Left ventricle myocardium superior (tissue), 1 donor: ENCODE measurements at regions not wholly inside any gene's neighbourhood (a gene's known extent, or its start where the extent isn't known, plus 50 kb on each side); places are given as distances from the start of the nearest gene placed in this dataset.
"Not testable (repeated sequence)": the region's sequence is repeated elsewhere in the genome, so short reads cannot be mapped to it uniquely, and the experiment has no call there.

Source experiments
- ATAC-seq: fragments of 200-7000 bp; cut with Tn5 transposase; one replicate; pipeline ENCODE4 v1.9.1; 2020; ENCODE audit warnings: mild to moderate bottlenecking, moderate library complexity
- DNase-seq: peaks from one replicate; pipeline ENCODE4 v3.0.0-alpha.2; 2020
- intact Hi-C: fragments of 100-400 bp; cut with micrococcal nuclease; formaldehyde crosslinking; loops from one replicate; pipeline ENCODE4 v1.11.0; 2022
- donor health status: DM: no; HTN: yes; CAD: no; lungs with severe emphysema.

DNA sequence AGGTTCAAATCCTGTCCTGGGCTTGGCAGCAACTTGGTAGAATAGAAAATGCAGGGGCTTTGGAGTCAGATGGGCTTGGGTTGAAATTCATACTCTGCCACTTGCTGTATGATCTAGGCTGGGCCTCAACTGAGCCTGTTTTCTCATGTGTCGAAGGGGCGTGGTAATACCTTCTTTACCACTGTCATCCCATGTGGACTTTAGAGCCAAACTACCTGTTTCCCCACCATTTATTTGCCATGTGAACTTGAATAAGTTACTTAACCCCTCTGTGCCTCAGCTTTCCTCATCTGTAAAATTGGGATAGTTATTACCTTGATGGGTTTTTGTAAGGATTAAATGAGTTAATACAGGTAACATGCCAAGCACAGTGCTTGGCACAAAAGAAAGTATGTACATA, 106.0 kb downstream of the COPRS start:
- ATAC-seq: no peak

DNA sequence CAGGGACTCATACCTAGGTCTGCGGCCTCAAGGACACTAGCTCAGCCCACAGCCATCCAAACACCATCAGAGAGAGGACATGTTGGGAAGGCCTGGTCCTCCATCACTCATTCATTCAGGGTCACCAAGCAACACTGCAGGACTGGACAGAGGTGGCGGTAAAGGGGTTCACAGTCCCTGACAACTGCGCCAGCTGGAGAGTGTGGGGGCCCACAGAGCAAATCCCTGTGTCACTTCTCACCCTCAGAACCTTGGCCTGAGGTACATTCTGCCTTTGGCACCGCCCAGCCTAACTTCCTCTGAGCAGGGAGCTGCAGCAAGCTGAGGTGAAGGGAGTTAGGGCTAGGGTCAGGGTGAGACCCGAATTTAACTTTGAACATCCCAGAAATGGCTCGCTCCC, 106.5 kb downstream of the COPRS start:
- ATAC-seq (no peak), DNase-seq (no peak)
- intact Hi-C loops: no loop called here

More for the DNA sequence above, 106.0 kb downstream of the COPRS start:
- intact Hi-C loops: no loop called here
- DNase-seq: no peak

DNA sequence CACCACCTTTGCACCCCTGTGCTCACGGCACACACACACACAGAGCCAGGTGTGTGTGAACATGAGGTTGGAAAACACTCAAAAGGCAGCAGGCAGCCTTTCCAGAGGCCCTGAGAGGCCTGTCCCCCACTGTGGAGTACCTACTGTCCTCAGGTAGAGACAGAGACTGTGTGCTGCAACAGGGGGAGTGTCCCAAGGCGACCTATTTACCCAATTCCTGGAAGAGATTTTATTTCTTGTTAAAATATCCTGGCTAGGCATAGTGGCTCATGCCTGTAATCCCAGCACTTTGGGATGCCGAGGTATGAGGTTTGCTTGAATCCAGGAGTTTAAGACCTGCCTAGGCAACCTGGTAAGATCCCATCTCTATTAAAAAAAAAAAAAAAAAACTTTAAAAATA, 108.5 kb downstream of the COPRS start:
- intact Hi-C loops: no loop called here
- ATAC-seq: no peak

DNA sequence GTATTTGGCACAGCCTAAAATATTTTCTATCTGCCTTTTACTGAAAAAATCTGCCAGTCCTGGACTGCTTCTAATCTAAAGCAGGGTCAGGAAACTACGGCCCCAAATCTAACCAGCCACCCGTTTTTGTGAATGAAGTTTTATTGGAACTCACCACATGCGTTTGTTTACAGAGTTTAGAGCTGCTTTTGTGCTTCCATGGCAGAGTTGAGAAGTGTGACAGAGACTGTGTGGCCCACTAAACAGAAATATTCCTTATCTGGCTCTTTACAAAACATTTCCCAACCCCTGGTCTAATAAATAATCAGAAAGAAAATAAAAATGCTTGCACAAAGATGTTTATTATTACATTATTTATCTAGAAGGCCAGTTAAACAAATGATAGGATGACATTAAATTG, 110.2 kb downstream of the COPRS start:
- intact Hi-C loops: no loop called here
- ATAC-seq (no peak), DNase-seq (no peak)

More for the DNA sequence above, 108.5 kb downstream of the COPRS start:
- DNase-seq: no peak

DNA sequence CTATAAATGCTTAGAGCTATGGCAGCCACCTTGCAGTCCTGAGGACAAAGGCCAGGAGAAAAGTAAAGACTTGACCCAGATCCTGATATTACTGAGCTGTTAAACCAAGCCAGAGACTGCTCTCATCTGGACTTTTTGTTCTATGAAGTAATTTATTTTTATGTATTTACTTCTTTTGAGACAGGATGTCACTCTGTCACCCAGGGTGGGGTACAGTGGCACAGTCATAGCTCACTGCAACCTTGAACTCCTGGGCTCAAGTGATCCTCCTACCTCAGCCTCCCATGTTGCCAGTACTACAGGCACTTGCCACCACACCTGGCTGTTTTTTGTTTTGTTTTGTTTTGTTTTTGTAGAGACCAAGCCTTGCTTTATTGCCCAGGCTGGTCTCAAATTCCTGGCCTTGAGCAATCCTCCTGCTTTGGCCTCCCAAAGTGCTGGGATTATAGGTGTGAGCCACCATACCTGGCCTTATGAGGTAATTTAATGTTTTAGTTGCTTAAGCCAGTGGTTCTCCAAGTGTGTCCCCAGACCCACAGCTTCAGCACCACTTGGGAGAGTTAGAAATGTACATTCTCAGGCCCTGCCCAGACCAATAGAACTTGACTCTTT, 112.1 kb downstream of the COPRS start:
- ATAC-seq (no peak), DNase-seq (no peak)
- intact Hi-C loops: no loop called here

DNA sequence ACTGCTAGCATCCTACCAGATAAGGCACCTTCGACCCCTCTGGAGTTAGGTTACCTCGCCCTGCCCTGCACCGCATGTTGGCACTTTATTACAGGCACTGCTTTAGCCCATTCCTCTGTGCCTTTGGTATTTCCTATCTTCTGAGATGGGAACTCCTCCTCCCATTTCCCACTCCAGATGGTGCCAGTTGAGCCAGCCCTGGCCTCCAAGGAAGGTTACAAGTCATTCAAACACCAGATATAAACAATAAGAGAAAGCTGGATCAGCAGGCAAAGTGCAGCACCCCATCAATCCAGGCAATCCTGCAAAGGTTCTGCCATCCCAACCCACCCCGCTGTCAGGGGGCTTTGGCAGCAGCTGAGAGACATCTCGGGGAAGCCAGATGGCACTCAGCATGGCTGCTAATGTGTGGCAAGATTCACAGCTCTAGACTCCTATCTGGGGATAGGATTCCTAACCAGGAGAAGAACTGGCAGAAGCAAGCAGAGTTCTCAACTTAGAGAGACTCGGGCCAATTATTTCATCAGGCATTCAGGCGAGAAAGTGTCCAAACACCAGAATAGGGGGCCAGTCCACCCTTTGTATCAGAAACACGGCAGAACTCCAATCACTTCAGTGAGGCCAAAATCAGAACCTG, 113.0 kb downstream of the COPRS start:
- intact Hi-C loops: no loop called here
- no peak for DNase-seq

DNA sequence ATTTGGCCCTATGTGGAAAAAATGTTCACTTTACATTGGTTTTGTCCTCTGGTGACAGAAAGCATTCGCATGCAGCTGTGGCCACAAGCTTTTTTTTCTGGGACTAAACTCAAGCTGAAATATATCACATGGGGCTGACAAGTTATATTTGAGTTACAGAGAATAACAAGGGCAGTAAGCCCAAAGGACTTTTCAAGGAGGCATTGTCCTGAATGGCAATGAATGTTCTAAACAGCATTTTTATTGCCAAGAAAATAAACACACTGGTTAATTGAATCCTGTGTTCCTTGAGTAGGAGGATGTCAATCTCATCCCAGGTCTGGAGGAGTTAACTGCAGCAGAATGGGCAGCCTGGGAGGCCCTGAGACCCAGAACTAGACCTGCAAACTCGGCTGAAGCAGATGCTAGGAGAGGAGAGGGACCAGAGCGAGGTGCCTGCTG, 114.5 kb downstream of the COPRS start:
- intact Hi-C loops: no loop called here
- DNase-seq (no peak), ATAC-seq (peak; percentile 45)

More for the DNA sequence above, 113.0 kb downstream of the COPRS start:
- ATAC-seq: no peak

DNA sequence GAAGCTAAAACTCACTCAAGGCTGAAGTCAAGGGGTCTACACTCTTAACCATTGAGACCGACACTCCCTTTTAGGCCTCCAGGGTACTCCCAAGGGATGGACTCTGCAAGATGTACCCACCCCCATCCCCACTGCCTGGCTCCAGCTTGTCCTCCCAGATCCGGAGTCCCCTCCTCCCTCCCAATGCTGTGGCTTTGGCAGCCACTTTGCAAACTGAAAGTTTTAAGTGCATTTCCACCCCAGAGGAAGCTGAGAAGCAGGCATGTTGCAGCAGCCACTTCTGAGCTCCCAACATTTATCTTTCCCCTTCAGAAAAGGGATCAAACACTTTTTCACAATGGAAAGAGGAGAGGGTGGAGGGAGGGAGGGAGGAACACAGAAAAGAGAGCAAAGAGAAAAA, 115.2 kb downstream of the COPRS start:
- intact Hi-C loops: no loop called here
- ATAC-seq (peak; percentile 22), DNase-seq (no peak)

DNA sequence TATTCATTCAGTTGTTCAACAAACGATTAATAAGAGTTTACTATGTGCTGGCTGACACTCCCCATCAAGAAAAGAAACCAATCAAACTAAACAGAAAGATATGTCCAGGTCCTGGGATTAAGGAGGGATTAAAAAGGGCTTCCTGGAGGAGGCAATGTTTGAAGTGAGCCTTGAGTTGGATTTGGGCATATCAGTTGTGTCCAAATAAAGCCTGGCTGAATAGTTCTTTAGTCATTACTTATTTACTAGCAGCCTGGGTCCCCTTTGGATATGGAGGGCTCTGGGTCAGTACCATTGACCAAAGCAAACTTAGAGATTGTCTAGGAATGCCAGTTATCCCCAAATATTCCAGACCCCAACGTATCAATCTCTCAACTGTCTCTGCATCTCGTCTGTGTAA, 117.7 kb downstream of the COPRS start:
- ATAC-seq: no peak
- intact Hi-C loops: no loop called here
- no peak for DNase-seq

DNA sequence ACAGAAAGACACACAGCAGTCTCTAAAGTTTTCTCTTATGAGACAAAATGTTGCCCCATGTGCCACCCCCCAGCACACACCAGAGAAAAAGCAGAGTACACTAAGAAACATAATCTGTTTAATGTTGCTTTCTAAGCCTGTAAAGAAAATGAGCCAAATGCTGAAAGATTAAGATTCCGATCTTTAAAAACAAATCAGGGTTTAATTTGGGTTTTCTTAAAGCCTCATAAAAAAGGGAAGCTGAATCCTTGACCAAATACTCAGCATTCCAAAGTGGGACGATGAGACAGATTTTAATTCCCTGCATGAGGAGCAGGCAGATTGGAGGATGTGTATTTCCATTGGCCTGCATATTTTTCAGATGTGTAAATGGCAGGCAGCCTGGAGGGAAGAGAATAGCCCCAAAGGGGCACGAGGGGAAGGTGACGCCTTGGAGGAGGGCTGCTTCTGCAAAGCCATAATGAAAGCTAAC, 118.4 kb downstream of the COPRS start:
- DNase-seq (no peak), ATAC-seq (no peak)
- intact Hi-C loops: no loop called here

DNA sequence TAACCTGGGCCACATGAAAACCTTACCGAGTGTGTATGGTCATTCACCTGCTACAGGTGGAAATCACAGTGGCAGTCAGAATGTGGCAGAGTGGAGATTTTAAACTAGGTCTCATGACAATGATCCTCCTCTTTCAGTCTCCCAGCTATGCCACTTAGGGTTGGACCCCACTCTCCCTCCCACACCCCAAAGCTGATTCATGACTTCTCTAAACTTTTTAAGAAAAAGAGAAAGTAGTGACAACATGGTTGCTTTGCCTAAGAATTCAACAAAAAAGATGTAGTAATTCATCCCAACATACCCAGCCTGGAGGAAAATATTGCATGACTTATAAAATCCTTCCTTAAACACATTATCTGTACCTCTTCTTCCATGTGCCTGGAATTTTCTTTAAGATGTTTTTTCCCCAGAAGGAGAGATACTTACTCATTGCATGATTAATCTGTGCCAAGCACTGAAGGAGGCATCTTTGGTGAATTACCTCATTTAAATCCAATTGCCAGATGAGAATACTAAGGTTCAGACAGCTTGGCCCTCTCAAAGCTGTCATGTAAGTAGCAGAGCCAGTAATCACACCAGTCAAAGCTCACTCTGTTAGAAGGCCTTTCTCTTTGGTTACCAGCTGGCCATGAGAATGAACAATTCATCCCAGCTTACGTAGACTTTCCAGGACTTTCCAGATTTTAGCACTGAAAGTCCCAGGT, 119.9 kb downstream of the COPRS start:
- DNase-seq (no peak), ATAC-seq (peak; percentile 66)
- intact Hi-C loops: no loop called here

DNA sequence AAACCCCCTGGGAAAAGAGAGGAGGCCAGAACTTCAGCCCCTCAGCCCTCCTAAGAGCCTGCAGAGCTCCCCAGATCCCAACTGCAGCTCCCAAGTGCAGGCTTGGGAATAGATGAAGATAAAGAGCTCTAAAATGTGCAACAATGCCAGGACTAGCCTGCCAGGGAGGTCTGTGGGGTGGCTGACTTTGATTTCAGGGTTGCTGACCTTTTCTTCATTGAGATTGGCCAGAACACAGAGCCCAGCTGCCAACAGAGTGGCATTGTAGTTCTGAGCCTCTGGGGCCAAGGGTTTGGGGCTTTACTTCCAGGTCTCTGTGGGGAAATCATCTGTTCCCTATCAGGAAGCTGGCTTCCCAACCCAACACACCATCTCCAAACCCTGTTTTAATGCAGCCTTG, 120.6 kb downstream of the COPRS start:
- ATAC-seq (peak; percentile 76), DNase-seq (peak; percentile 38)
- intact Hi-C loops: no loop called here

DNA sequence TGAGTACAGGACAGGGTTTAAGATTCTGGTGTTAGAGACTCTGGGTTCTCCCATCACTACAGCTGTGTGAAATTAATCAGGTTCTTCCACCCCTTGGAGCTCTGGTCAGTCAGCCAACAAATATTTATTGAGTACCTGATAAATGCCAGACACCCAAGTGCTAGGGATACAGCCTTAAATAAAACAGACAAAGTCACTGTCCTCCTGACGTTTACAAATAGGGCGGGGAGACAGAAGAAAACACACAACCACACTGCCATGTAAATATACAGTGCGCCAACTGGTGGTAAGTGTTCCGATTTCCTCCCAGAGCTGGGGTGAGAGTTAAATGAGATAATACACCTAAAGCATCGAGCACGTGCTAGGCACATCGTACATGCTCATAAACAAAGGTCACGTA, 121.0 kb downstream of the COPRS start:
- intact Hi-C loops: no loop called here
- peak; percentile 40 for ATAC-seq
- DNase-seq: no peak

DNA sequence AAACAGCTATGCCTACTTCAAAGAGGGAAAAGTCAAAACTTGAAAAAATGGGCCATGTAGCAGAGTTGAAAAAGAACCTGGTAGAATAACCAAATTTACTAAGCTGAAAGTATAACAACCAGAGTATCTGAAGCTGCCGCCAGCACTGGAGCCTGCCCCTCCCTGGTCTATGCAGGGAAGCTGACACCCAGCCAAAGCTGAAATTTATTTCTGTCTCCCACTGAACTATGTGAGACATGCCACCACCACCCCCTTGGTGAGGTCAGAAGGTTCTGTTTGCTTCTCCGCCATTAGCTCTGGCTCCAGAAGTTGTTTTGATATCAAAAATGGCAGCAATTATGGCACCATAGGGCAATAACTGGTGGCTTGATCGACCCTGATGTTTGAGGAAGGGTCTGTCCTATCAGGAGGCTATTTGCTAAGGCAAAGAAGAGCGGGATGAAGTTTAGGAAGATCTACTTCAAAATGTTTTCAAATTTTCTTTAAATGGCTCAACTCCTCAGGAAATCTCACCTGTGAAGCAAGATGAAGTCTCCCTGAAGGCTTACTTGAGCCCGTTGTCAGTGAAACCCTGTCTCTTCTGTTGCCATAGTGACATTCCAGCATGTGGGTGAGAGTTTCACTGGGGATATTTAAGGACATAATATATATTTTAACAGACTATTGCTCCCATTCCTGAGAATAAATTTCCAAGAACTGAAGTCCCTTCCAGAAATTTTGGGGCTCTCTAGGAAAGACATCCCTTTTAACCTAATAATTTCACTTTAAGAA, 122.0 kb downstream of the COPRS start:
- intact Hi-C loops: no loop called here
- ATAC-seq: peak; percentile 78

DNA sequence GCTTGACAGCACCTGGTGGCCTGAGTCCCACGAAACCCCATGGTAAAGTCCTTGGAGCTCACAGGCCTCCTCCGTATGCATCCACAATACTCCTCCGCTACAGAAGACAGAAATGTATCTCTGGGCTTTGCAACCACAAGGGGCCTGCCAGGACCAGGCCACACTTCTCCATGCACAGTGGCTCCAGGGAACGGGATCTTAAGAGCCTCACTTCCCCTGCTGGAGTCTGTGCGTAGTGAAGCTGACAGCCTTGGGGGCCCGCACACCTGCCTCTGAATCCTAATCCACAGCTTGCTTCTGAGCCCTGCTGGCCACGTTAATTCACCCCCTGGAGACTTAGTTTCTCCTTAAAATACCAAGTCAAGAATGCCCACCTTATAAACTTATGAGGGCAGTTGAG, 125.7 kb downstream of the COPRS start:
- DNase-seq: no peak

More for the DNA sequence above, 122.0 kb downstream of the COPRS start:
- peak; percentile 42 for DNase-seq

DNA sequence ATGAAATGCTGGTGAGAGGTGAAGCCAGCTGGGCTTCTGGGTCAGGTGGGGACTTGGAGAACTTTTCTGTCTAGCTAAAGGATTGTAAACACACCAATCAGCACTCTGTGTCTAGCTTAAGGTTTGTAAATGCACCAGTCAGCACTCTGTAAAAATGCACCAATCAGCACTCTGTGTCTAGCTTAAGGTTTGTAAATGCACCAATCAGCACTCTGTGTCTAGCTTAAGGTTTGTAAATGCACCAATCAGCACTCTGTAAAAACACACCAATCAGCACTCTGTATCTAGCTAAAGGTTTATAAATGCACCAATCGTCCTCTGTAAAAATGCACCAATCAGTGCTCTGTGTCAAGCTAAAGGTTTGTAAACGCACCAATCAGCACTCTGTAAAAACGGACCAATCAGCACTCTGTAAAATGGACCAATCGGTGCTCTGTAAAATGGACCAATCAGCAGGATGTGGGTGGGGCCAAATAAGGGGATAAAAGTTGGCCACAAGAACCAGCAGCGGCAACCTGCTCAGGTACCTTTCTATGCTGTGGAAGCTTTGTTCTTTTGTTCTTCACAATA, 127.4 kb downstream of the COPRS start:
- intact Hi-C loops, DNase-seq, ATAC-seq: not testable (repeated sequence)

More for the DNA sequence above, 125.7 kb downstream of the COPRS start:
- intact Hi-C loops: no loop called here
- no peak for ATAC-seq

DNA sequence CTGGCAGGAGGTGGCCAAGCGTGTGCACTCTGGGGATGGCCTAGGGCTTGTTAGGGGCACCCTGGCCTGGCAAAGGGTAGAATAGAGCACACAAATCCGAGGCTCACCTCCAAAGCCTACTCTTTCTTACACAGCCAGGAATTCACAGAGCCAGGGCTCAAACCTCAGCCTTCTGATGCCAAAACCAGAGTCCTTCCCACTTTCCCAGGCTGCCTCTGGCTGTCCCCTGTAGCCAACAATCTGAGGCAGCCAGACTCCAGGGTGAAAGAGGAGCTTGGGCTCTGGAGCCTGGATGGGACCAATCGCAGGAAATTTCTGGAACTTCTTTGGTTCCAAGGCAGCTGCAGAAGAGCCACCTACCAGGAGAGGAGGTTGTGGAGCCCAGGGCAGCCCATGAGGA, 127.9 kb downstream of the COPRS start:
- DNase-seq (no peak), ATAC-seq (no peak)
- intact Hi-C loops: no loop called here

DNA sequence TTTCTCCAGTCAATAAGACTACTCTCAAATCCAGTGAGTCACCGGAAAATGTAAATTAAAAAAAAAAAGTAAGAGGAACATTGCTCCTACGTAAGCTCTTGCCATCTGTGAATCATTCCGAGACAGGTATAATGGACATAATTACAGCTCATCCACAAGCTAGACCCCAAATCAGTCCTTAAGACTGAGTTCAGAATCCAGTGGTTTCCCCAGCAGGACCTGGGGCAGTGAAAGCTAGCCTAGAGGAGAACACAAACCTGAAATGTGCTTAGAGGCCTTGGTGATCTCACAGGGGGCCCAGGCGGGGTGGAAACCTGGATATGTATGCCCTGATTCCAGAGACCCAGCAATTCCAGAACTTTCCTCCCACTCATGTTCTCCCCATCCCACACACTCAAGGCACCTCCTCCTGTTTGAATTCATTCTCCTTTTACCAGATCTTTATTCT, 132.0 kb downstream of the COPRS start:
- ATAC-seq (no peak), DNase-seq (no peak)
- intact Hi-C loops: no loop called here

DNA sequence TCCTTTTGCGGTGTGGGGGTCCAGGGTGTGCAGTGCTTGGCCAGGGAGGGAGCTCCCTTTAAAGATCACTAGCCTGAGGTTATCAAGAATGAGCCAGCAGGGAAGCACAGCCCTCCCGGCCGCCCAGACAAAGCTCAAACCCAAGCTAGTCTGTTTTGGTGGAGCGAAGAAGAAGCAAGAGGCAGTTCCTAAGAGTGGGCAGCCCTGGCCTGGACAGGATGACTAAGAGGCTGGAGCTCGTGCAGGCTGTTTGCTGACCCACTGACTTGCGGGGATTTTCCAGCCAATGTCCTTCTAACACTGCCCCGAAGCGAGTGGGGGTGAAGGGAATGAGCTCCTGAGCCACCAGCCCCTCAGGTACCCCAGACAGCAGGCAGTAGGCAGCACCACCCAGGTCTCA, 134.4 kb downstream of the COPRS start:
- ATAC-seq (no peak), DNase-seq (no peak)
- intact Hi-C loops: no loop called here
